ENCODE measurements at regions not wholly inside any gene's neighbourhood (a gene's known extent, or its start where the extent isn't known, plus 50 kb on each side); places are given as distances from the start of the nearest gene placed in this dataset.

- H3K27me3 ChIP-seq, result no peaks in the 10 kb centered on the region
- H3K4me1 ChIP-seq, result peaks cover 12 to 37% of the 10 kb centered on the region in 2 donors
- H3K36me3 ChIP-seq, result no peaks in the 10 kb centered on the region
- H3K9me3 ChIP-seq, result no peaks in the 10 kb centered on the region
- H3K27ac ChIP-seq, result no peak overlapping the region
- no peak for TF ChIP-seq CTCF (IDR thresholded peaks at IDR 0.05)
- intact Hi-C loops (cut with DNase I), result loop anchor here in 1 of 2 donors (10.0 kb wide), 1 partner anchor 59 kb away; no protein-coding TSS in a partner anchor
- no peak overlapping the region for H3K4me3 ChIP-seq
- no peak for ATAC-seq
- DNase-seq, result peak in 1 of 4 donors; percentile 17
Measured at GRCh38 chr15:66844041-66844746, 142.2 kb downstream of the SMAD6 start.

- Histone ChIP-seq H3K27me3 (no peaks in the 10 kb centered on the region), H3K36me3 (no peaks in the 10 kb centered on the region), H3K4me3 (no peak overlapping the region), H3K27ac (no peak overlapping the region), H3K4me1 (peaks cover 12 to 33% of the 10 kb centered on the region in 2 donors), H3K9me3 (no peaks in the 10 kb centered on the region)
- DNase-seq (no peak), ATAC-seq (no peak)
- intact Hi-C loops (cut with DNase I), result loop anchor here in 1 of 2 donors (10.0 kb wide), 1 partner anchor 60 kb away; no protein-coding TSS in a partner anchor
- no peak for TF ChIP-seq CTCF (IDR thresholded peaks at IDR 0.05)
Measured at GRCh38 chr15:66844747-66845145, 142.7 kb downstream of the SMAD6 start.

- no peaks in the 10 kb centered on the region for H3K36me3 ChIP-seq
- DNase-seq (no peak), ATAC-seq (no peak)
- H3K4me1 ChIP-seq, result peaks cover 12 to 32% of the 10 kb centered on the region in 2 donors
- intact Hi-C loops (cut with DNase I), result loop anchor here in 1 of 2 donors (10.0 kb wide), 1 partner anchor 61 kb away; no protein-coding TSS in a partner anchor
- no peaks in the 10 kb centered on the region for H3K27me3 ChIP-seq
- TF ChIP-seq CTCF (IDR thresholded peaks at IDR 0.05), result no peak
- H3K4me3 ChIP-seq, result no peak overlapping the region
- no peak overlapping the region for H3K27ac ChIP-seq
- H3K9me3 ChIP-seq, result no peaks in the 10 kb centered on the region
Measured at GRCh38 chr15:66845266-66845785, 143.3 kb downstream of the SMAD6 start.

- peaks cover 16 to 32% of the 10 kb centered on the region in 2 donors for H3K4me1 ChIP-seq
- ATAC-seq, result no peak
- intact Hi-C loops (cut with DNase I), result loop anchor here in 1 of 2 donors (10.0 kb wide), 1 partner anchor 61 kb away; no protein-coding TSS in a partner anchor
Measured at GRCh38 chr15:66846031-66846430, 144.0 kb downstream of the SMAD6 start.

More at GRCh38 chr15:66846031-66846430, 144.0 kb downstream of the SMAD6 start:
- Histone ChIP-seq H3K4me3 (no peak overlapping the region), H3K27ac (no peak overlapping the region), H3K36me3 (no peaks in the 10 kb centered on the region), H3K27me3 (no peaks in the 10 kb centered on the region), H3K9me3 (no peaks in the 10 kb centered on the region)
- TF ChIP-seq CTCF (IDR thresholded peaks at IDR 0.05), result no peak
- no peak for DNase-seq
